H9 (cell line): ENCODE measurements at regions not wholly inside any gene's neighbourhood (a gene's known extent, or its start where the extent isn't known, plus 50 kb on each side); places are given as distances from the start of the nearest gene placed in this dataset.

Experiments
- DNase-seq: peaks from one replicate; pipeline ENCODE4 v3.0.0-alpha.2; 2017
- H2AFZ ChIP-seq: one replicate; pipeline ENCODE4 v1.6.1; 2013; ENCODE audit warnings: mild to moderate bottlenecking, low read length, control low read depth, moderate library complexity
- H2AK5ac ChIP-seq: 2 replicates; pipeline ENCODE4 v1.6.1; 2013; ENCODE audit warnings: low read length, control low read depth, mixed read lengths; ENCODE audit not compliant: insufficient read length
- H2BK120ac ChIP-seq: one replicate; pipeline ENCODE4 v1.6.1; 2013; ENCODE audit warnings: low read depth, mild to moderate bottlenecking, low read length, control low read depth, inconsistent platforms; ENCODE audit not compliant: poor library complexity, severe bottlenecking
- H2BK12ac ChIP-seq: 2 replicates; pipeline ENCODE4 v1.6.1; 2013; ENCODE audit warnings: low read length, control low read depth, mixed read lengths, low read depth; ENCODE audit not compliant: insufficient read length
- H2BK15ac ChIP-seq: 2 replicates; pipeline ENCODE4 v1.6.1; 2013; ENCODE audit warnings: low read depth, low read length, control low read depth
- H2BK20ac ChIP-seq: one replicate; pipeline ENCODE4 v1.6.1; 2013; ENCODE audit warnings: low read depth, mild to moderate bottlenecking, low read length, control low read depth, inconsistent platforms; ENCODE audit not compliant: poor library complexity, severe bottlenecking
- H2BK5ac ChIP-seq: 2 replicates; pipeline ENCODE4 v1.6.1; 2013; ENCODE audit warnings: low read length, control low read depth, mixed read lengths; ENCODE audit not compliant: insufficient read length
- H3K14ac ChIP-seq: 2 replicates; pipeline ENCODE4 v1.6.1; 2013; ENCODE audit warnings: low read length, control low read depth; ENCODE audit not compliant: insufficient read depth
- H3K18ac ChIP-seq: 2 replicates; pipeline ENCODE4 v1.6.1; 2013; ENCODE audit warnings: low read depth, mild to moderate bottlenecking, mixed read lengths, low read length, control low read depth; ENCODE audit not compliant: insufficient read length
- H3K23ac ChIP-seq: 2 replicates; pipeline ENCODE4 v1.6.1; 2013; ENCODE audit warnings: low read length, control low read depth, mixed read lengths, low read depth; ENCODE audit not compliant: insufficient read length
- H3K23me2 ChIP-seq: 2 replicates; pipeline ENCODE4 v1.6.1; 2013; ENCODE audit warnings: low read depth, mild to moderate bottlenecking, mixed read lengths, low read length, control low read depth; ENCODE audit not compliant: insufficient read length, poor library complexity, severe bottlenecking
- H3K27ac ChIP-seq: 2 replicates; pipeline ENCODE4 v1.5.1; 2013; ENCODE audit warnings: low read length, control low read depth, mixed read lengths, low read depth; ENCODE audit not compliant: insufficient read length
- H3K27me3 ChIP-seq: 2 replicates; pipeline ENCODE4 v1.6.1; 2013; ENCODE audit warnings: low read length, control low read depth, inconsistent platforms; ENCODE audit not compliant: insufficient read depth
- H3K4ac ChIP-seq: 2 replicates; pipeline ENCODE4 v1.6.1; 2013; ENCODE audit warnings: low read depth, mild to moderate bottlenecking, control low read depth, inconsistent platforms, low read length, moderate library complexity
- H3K4me1 ChIP-seq: 2 replicates; pipeline ENCODE4 v1.6.1; 2013; ENCODE audit warnings: low read length, control low read depth, inconsistent platforms; ENCODE audit not compliant: insufficient read depth
- H3K4me2 ChIP-seq: 2 replicates; pipeline ENCODE4 v1.6.1; 2013; ENCODE audit warnings: low read length, control low read depth, mixed read lengths; ENCODE audit not compliant: insufficient read length, insufficient read depth
- H3K56ac ChIP-seq: 2 replicates; pipeline ENCODE4 v1.6.1; 2013; ENCODE audit warnings: low read depth, mild to moderate bottlenecking, mixed read lengths, low read length, control low read depth; ENCODE audit not compliant: insufficient read length
- H3K79me1 ChIP-seq: 2 replicates; pipeline ENCODE4 v1.6.1; 2013; ENCODE audit warnings: low read depth, mild to moderate bottlenecking, moderate library complexity, low read length, control low read depth, inconsistent platforms; ENCODE audit not compliant: insufficient read depth, poor library complexity, severe bottlenecking
- H3K79me2 ChIP-seq: 2 replicates; pipeline ENCODE4 v1.6.1; 2013; ENCODE audit warnings: low read length, control low read depth, inconsistent platforms; ENCODE audit not compliant: insufficient read depth
- H3K9ac ChIP-seq: 2 replicates; pipeline ENCODE4 v1.6.1; 2013; ENCODE audit warnings: low read length, control low read depth, mixed read lengths; ENCODE audit not compliant: insufficient read length; ENCODE audit errors: extremely low read depth
- H3K9me3 ChIP-seq: one replicate; pipeline ENCODE4 v1.6.1; 2013; ENCODE audit warnings: low read depth, low read length, inconsistent platforms; ENCODE audit not compliant: control insufficient read depth
- H3T11ph ChIP-seq: one replicate; pipeline ENCODE4 v1.6.1; 2013; ENCODE audit warnings: mild to moderate bottlenecking, low read length, control low read depth, inconsistent platforms
- H4K20me1 ChIP-seq: one replicate; pipeline ENCODE4 v1.6.1; 2013; ENCODE audit not compliant: control insufficient read depth, insufficient read length, insufficient read depth
- H4K5ac ChIP-seq: 2 replicates; pipeline ENCODE4 v1.6.1; 2013; ENCODE audit warnings: low read depth, mild to moderate bottlenecking, mixed read lengths, low read length, control low read depth; ENCODE audit not compliant: insufficient read length
- H4K8ac ChIP-seq: replicated peaks from 2 replicates; pipeline ENCODE4 v1.6.1; 2013; ENCODE audit warnings: low read length, control low read depth, mixed read lengths, low read depth; ENCODE audit not compliant: insufficient read length
- H4K91ac ChIP-seq: 2 replicates; pipeline ENCODE4 v1.6.1; 2013; ENCODE audit warnings: low read depth, mild to moderate bottlenecking, moderate library complexity, mixed read lengths, low read length, control low read depth; ENCODE audit not compliant: insufficient read length
- H3K27ac Mint-ChIP-seq, 3 experiments: 2 replicates in 2 of 3; 3 replicates in 1 of 3; pipeline ENCODE4 v1.8.0; 2020 to 2021; ENCODE audit warnings: mixed read lengths in 3 of 3, mild to moderate bottlenecking in 1 of 3, moderate library complexity in 1 of 3
- H3K27me3 Mint-ChIP-seq: 2 replicates; pipeline ENCODE4 v1.8.0; 2021; ENCODE audit warnings: low read depth, mild to moderate bottlenecking, moderate library complexity, mixed read lengths
- H3K36me3 Mint-ChIP-seq, 3 experiments: 2 replicates in 2 of 3; 3 replicates in 1 of 3; pipeline ENCODE4 v1.8.0; 2020 to 2021; ENCODE audit warnings: low read depth in 3 of 3, mixed read lengths in 3 of 3; ENCODE audit not compliant: insufficient read depth in 1 of 3
- H3K4me1 Mint-ChIP-seq, 2 experiments: 2 replicates each; pipeline ENCODE4 v1.8.0; 2020; ENCODE audit warnings: mixed read lengths in 2 of 2
- H3K4me3 Mint-ChIP-seq, 2 experiments: 2 replicates in 1 of 2; 3 replicates in 1 of 2; pipeline ENCODE4 v1.8.0; 2020 to 2021; ENCODE audit warnings: mild to moderate bottlenecking in 2 of 2, mixed read lengths in 2 of 2, moderate library complexity in 1 of 2
- H3K9me3 Mint-ChIP-seq, 2 experiments: 2 replicates in 1 of 2; 3 replicates in 1 of 2; pipeline ENCODE4 v1.8.0; 2020; ENCODE audit warnings: mild to moderate bottlenecking in 2 of 2, mixed read lengths in 2 of 2, moderate library complexity in 1 of 2
- TF ChIP-seq, protein P1 (sequence below): fragments of 200-600 bp; sonication (generic); conservative IDR thresholded peaks from 3 replicates; pipeline ENCODE4 v1.8.0; 2021; ENCODE audit warnings: antibody characterized with exemption, mild to moderate bottlenecking

DNA sequence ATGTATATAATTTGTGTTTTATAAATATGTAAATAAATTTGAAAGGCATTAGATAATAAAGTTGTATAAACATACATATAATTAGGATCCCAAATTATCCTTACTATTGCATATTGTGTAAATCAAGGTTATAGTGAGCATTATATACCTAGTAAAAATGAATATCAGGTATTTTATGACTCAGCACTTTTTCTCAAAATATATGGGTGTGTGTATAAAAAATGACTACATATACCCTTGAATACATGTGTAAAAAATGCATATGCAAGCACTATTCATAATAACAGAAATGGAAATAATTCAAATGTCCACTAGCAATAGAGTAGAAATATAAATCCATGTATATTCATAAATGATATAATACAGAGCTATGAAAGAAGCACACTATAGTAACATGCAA lies 870.9 kb upstream of the CNTNAP5 start:
- H3K56ac ChIP-seq: no peak overlapping the region
- H3K9me3 Mint-ChIP-seq: no peaks in the 10 kb centered on the region
- H3K14ac ChIP-seq: no peak overlapping the region
- H2AFZ ChIP-seq: no peak overlapping the region
- H3K4me1 Mint-ChIP-seq: no peaks in the 10 kb centered on the region
- TF ChIP-seq, protein P1, sequence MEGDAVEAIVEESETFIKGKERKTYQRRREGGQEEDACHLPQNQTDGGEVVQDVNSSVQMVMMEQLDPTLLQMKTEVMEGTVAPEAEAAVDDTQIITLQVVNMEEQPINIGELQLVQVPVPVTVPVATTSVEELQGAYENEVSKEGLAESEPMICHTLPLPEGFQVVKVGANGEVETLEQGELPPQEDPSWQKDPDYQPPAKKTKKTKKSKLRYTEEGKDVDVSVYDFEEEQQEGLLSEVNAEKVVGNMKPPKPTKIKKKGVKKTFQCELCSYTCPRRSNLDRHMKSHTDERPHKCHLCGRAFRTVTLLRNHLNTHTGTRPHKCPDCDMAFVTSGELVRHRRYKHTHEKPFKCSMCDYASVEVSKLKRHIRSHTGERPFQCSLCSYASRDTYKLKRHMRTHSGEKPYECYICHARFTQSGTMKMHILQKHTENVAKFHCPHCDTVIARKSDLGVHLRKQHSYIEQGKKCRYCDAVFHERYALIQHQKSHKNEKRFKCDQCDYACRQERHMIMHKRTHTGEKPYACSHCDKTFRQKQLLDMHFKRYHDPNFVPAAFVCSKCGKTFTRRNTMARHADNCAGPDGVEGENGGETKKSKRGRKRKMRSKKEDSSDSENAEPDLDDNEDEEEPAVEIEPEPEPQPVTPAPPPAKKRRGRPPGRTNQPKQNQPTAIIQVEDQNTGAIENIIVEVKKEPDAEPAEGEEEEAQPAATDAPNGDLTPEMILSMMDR: no peak
- no peaks in the 10 kb centered on the region for H3K79me2 ChIP-seq
- H3K23me2 ChIP-seq: no peaks in the 10 kb centered on the region
- H4K8ac ChIP-seq: no peak overlapping the region
- no peak overlapping the region for H2BK120ac ChIP-seq
- no peaks in the 10 kb centered on the region for H3K27me3 ChIP-seq
- DNase-seq: no peak
- no peak overlapping the region for H3K4me3 Mint-ChIP-seq
- H3K23ac ChIP-seq: no peak overlapping the region
- H3K4me2 ChIP-seq: no peak overlapping the region
- no peaks in the 10 kb centered on the region for H3K4me1 ChIP-seq
- no peak overlapping the region for H2AK5ac ChIP-seq
- no peak overlapping the region for H3K27ac ChIP-seq
- no peak overlapping the region for H3K18ac ChIP-seq
- H4K20me1 ChIP-seq: no peaks in the 10 kb centered on the region
- H3K79me1 ChIP-seq: no peaks in the 10 kb centered on the region
- no peak overlapping the region for H3K27ac Mint-ChIP-seq
- H3T11ph ChIP-seq: no peak overlapping the region
- H3K27me3 Mint-ChIP-seq: no peaks in the 10 kb centered on the region; the same call in 1 of the 2 replicates
- no peak overlapping the region for H2BK20ac ChIP-seq
- no peak overlapping the region for H3K9ac ChIP-seq
- no peaks in the 10 kb centered on the region for H3K36me3 Mint-ChIP-seq
- H2BK12ac ChIP-seq: no peak overlapping the region
- H2BK5ac ChIP-seq: no peak overlapping the region
- no peak overlapping the region for H3K4ac ChIP-seq
- no peak overlapping the region for H2BK15ac ChIP-seq
- H4K91ac ChIP-seq: no peak overlapping the region
- H3K9me3 ChIP-seq: no peaks in the 10 kb centered on the region
- H4K5ac ChIP-seq: no peak overlapping the region
